Kidney capillary endothelial cell (primary cell): ENCODE measurements at regions not wholly inside any gene's neighbourhood (a gene's known extent, or its start where the extent isn't known, plus 50 kb on each side); places are given as distances from the start of the nearest gene placed in this dataset.
"Not testable (repeated sequence)": the region's sequence is repeated elsewhere in the genome, so short reads cannot be mapped to it uniquely, and the experiment has no call there.

Source experiments
- DNase-seq: peaks from one replicate; pipeline ENCODE4 v3.0.0-alpha.2; 2018; ENCODE audit warnings: low spot score

DNA sequence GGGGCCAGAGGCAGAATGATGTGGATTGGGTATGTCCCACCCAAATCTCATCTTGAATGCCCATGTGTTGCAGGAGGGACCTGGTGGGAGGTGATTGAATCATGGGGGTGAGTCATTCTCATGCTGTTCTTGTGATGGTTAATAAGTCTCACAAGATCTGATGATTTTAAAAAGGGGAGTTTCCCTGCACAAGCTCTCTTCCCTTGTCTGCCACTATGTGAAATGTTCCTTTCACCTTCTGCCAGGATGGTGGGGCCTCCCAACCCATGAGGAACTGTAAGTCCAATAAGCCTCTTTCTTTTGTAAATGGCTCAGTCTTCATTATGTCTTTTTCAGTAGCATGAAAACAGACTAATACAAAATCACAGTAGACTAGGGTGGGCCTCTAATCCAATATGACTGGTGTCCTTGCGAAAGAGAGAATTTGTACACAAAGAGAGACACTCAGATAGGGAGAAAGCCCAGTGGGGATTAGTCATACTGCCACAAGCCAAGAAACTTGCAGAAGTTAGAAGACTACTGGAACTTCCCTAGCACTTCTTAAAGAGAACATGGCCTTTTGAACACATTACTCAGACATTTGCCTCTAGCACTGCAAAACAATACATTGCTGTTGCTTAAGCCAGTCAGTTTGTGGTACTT, 68.4 kb downstream of the ANXA1 start:
- no peak for DNase-seq

DNA sequence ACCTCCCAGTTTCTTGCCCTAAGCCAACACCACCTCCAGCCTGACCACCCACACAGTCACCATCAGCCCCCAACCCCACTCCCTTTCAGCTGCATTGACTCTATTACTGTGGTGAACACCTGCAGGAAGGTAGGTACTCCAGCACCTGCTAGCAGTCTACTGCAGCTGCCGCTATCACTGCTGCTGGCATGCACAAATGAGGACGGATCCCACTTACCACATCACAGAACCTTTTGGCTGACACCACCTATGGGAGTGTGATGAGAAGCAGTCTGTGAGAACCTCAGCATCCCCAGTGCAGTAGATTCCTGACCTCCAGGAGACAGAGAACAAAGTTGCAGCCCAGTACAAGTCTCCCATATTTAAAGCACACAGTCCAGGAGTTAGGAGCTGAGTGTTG, 71.9 kb downstream of the ANXA1 start:
- no peak for DNase-seq

DNA sequence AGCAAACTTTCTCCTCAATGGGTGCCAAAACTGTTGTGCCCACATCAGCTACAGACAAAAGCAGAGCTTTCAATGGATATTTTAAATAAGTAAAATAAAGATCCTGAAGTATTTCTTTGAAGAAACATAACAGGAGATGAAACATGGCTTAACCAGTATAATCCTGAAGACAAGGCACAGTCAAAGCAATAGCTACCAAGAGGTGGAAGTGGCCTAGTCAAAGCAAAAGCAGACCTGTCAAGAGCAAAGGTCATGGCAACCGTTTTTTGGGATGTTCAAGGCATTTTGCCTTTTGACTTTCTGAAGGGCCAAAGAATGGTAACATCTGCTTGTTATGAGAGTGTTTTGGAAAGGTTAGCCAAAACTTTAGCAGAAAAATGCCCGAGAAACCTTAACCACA, 77.9 kb downstream of the ANXA1 start:
- no peak for DNase-seq

DNA sequence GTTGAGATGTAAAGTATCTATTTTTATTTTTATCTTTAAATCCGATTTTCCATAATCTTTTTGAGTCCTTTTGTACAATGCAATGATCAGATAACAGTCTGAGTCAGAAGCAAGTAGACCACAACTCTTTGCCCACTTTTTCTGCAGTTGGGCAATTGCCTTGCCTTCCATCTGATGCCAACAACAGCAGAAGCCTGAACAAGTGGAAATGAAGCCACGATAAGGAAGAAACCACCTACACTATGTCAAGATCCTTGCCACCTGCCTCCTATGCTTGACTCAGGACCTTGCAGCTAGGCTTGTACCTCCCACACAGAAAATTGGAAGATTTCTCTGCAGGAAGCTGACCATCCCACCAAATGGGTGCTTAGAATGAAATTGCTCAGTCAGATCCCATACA, 78.6 kb downstream of the ANXA1 start:
- no peak for DNase-seq

DNA sequence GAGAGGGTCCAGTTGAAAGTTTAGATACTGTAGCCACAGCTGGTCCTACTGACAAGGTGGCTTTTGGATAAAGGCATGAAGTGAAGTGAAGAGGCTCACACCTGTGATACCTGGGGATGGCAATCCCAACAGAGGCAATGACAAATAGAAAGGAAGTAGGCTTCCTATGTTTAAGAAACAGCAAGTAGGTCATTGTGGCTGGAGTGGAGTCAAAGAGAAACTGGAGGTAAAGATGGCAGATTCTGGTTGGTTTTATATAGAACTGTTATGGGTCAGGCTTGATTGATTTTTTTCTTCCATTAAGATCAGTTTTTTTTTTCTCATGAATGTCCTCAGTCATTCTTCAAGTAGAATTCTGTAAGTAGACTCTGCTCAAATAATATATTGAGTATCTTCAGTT, 79.5 kb downstream of the ANXA1 start:
- DNase-seq, result no peak

DNA sequence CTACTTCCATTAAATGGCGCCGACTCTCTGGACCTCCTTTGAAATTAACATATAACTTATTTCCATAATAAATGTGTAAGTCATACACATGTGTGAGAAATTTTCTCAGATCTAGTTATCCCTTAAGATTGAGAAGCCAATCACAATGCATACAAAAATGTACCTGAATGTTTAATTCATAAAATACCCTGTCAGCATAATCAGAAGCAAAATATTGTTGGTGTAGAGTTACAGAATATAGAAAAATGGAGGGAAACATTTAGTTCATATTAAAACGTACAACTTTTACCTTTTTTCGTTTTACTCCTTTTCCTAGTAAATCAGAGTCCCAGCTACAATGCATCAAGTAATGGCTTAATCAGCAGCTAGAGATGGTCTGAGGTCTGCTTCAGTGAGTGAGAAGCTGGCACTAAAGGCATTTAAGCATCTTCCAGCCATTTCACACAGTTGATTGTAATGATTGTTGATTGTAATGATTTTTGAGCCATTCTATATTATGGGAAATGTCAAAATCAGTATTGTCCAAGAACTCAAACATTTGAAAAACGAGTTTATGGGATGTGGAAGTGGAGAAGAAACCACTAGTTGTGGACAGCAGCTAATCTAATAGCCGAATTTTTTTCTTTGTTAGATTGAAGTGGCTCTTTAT, 81.8 kb downstream of the ANXA1 start:
- no peak for DNase-seq

DNA sequence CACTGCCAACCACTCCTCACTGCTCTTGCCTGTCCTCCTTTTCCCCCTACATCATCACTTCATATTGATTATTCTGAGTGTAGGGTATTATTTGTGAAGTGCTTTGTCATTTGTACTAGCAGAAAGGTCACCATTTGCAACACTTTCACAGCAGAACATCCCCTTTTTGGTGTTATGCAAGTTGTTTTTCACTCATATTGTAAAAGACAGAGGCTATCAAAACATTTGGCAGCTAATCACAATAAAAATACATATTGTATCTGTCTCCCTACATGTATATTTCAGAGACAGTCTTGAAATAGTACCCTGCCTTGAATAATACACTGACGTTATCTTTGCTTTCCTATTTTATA, 82.3 kb downstream of the ANXA1 start:
- no peak for DNase-seq

DNA sequence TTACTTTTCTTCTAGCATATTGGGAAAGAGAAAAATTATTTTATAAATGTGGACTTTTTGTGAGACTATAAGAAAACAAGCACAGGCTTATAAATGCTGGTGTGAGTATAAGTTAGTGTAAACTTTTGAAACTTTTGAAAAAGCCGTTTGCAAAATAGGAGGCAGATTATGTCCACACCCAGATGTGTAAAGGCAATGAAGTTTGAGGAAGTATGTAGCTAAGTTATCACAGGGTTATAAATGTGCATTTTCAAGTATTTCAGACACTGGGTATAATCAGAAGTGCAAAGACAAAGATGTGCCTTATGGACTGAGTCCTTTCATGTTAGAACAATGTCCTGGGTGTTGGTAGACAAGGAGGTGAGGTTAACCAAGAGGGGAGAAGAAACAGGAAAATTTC, 85.5 kb downstream of the ANXA1 start:
- DNase-seq, result no peak

DNA sequence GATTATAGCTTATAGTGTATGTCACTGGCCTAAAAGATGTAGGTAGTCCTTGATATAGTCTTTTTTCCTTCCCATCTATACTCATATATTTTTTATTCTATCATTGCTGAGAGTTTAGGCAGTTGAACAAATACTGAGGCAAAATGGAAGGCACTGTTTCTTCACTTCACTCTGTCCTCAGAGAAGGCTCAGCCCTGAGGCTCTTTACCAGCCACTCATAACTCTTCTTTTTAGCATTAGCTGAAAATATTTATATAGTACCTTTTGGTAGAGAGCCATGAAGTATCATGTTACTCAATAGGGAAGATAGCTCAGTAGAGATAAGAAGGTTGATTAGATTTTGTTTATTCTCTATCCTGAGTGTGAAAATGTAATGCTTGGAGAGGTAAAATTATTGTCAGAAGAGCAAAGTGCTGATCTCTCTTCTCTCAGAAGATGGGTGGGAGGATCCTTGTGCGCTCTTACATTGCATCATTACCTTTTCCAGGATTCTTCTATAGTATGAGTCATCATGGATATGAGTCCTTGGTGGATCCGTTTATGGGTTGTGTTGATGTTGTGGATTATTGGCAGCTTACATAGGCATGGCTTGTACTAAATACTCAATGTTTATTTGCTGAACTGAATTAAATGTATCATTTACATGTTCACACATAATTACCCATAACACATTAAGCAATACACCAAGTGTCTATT, 88.1 kb downstream of the ANXA1 start:
- DNase-seq, result no peak

DNA sequence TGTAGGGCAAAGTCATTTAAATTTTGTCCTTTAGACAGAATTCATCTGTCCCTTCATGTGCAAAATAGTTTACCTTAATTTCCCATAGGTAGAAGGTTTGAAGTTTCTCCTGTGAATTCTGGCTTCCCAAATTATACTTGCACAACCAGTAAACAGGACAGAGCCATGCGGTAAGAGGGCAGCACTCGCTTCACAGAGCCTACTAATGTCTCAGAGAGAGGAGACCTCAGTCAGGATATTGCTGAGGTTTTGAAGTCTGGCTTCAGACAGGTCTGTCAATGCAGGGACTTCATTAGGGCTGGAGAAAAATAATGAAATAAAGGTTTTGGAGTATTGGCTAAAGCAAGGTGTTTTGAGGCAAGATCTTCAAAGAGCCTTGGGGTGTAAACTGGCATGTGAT, 91.4 kb downstream of the ANXA1 start:
- DNase-seq, result no peak

DNA sequence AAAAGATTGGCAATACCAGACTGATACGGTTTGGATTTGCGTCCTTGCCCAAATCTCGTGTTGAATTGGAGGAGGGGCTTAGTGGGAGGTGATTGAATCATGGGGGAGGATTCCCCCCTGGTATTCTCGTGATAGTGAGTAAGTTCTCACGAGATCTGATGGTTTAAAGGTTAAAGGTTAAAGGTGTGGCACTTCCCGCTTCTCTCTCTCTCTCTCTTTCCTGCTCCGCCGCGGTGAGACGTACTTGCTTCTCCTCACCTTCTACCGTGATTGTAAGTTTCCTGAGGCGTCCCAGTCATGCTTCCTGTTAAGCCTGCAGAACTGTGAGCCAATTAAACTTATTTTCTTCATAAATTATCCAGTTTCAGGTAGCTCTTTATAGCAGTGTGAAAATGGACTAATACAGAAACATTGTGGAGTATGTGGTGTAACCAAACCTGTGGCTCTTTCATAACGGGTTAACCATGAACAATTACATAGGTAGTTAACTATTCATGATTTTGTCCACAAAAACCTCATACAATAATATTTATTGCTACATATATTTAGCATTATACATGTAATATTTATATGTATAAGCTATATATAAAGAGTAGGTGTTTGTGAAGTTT, 107.5 kb downstream of the ANXA1 start:
- DNase-seq, result no peak

DNA sequence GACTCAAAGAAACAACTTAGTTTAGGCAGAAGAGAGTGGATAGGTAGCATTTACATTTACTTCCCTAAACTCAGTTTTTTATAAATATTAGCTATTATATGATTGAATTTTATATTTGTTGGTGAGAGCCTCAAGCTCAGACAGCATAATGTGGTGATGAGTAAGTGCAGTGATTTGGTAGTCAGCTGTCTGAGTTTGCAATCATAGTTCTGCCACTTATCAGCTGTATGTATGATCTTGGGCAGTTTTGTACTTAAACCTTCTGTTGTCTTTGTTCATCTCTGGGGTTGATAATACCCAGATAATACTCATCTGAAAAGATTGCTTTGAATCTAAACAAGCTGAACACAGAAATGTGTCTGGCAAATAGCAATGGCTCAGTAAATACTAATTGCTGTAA, 108.8 kb downstream of the ANXA1 start:
- DNase-seq, result no peak

DNA sequence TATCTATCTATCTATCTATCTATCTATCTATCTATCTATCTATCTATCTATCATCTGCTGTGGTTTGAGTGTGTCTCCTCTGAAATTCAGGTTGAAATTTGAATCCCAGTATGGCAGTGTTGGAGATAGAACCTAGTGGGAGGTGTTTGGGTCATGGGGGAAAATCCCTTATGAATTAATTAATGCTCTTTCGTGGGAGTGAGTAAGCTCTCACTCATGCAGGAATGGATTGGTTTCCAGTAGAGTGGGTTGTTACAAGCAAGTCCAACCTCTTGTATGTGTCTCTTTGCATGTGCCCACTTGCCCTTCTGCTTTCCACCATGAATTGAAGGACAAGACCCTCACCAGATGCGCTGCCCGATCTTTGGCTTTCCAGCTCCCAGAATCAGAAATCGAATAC, 113.0 kb downstream of the ANXA1 start:
- DNase-seq, result no peak

DNA sequence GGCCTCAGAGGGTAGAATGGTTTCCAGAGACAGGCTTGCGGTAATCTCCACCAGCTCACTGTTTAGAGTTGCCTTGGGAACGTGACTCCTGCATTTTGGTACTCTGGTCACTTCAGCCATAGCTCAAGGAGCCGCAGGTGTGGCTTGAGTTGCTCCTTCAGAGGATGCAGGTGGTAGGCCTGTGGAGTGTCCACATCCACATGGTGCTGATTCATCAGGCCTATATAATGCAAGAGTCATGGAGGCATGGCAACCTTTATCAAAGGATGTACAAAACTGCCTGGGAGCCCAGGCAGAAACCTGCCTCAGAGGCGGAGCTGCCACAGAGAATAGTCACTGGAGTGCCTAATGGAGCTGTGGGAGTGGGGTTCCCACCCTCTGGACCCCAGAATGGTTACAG, 114.2 kb downstream of the ANXA1 start:
- DNase-seq, result no peak

DNA sequence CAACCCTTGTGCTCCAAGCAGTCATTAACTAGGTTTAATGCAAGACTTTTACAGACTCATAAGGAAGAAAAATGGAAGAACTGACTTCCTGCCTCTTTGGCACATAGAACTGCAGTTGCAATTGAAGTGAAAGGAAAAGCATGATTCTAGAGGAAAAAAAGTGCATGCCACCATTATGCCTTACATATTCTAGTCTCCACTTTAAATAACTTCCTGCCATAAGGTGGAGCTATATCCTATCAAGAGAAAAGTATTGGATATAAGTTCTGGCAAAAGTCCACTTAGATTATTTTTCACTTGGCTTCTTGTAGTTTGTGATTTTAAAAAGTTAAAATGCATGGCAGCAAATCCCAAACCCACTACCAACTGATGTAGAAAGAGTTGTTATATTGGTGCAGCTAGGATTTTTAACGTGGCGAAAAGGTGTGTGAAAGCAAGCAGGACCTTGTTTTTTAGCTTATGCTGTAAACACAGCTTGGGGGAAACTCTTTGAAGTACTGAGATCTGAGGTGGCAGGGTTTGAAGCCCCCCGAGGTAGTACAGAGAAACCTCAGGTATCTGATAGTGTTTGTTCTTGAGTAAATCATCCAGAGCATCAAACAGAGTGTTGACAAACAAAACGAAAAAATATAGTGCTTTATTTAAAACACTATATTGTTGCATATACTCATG, 117.9 kb downstream of the ANXA1 start:
- DNase-seq, result no peak

DNA sequence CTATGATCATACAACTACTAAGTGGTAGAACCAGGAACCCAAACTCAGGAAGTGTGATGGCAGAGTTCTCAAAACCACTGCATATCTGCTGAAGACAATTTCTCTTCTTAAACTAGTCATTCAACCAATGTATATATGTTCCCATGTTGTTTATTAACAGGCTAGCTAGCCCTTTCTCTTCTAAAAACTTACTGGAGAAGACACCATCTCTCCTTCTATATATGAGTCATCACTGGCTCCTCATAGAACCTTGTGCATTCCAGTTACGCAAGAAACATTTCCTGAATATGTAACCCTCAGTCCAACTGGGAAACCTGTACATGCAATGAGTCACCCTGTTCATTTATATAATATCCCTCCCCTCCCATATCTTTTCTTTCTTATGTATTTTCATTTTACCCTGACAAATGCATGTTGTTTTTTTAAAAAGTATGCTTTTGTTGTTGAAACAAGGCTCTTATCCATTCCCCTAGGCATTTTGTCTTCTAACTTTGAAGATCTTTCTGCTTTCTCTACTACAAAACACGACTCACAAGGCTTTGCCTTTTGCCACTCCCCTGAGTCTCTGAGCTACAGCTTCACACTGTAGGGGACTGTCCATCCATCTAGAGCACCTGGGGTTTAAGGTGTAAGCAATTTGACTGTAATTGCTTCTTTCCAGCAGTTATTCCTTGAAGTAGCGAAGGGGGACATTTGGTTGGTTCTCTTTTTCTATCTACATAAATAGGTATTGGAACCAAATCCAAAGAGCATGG, 119.5 kb downstream of the ANXA1 start:
- DNase-seq, result peak; percentile 16

DNA sequence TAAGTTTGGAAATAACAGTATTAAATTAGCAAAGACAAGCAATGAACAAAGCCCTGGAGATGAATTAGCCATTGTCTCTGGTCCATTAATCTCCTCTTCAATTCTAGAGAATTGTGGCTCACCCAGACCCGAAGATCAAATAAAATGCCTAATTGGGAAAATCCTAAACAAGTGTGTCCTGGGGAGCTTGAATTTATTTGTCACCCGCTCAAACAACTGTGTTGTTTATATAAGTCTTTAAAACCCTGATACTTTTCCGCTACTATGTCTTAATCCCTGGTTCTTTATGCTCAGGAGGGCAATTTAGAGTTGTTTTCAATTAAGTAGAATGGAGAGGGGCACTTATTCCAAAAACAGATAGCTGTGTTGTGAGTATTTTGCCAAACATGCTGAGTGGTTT, 128.4 kb downstream of the ANXA1 start:
- DNase-seq, result no peak

DNA sequence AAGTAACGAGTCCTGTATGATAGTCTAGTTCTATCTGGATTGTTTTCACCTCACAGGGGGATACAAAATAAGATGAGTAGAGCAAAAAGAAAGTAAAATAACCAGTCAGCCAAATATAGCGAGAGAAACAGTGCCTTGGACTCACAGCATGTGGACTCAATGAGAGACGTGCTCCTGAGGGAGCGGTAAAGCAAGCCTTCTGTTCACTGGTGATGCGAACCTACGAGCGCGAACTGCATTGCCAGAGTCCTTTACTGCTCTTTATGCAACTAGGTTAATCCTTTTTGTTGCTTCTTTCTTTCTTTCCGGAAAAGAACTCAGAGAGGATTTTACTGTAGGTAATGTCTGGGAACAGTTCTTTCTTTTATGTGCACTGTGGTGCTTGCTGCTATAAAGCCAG, 132.7 kb downstream of the ANXA1 start:
- no peak for DNase-seq

DNA sequence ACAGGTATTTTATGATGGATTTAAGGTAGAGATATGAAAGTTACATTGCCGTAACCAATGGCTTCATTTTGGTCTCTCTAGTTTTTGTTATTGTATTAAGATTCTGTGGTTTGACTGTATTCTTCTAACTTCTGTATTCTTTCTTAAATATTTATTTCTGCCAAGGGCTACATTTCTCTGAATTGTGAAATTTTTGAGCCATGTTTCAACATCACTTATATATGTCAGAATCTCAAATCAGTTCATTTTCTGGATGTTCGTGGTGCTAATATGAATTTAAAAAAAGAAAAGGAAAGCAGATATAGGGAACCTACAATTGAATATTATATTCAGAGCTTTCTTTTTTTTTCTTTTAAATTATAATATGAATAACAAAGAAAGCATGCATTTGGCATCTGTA, 142.7 kb downstream of the ANXA1 start:
- DNase-seq, result no peak

DNA sequence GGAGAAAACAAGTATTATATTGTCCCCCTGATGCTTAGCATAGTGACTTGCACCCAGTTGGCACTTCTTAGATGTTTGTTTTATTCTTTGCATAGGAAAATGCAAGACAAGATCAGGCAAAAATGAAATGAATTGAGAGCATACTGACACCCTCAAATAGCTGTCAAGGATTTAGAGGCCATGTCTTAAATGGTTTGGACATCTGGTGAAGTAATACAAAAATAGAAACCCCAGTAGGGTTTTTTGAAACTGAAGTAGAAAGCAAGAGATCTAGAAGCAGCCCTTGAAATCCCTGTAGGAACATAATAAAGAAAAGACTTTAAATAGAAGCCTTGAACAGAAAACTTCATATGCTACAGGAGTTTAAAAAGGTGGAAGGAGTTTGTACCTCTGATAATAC, 174.3 kb downstream of the ANXA1 start:
- no peak for DNase-seq

DNA sequence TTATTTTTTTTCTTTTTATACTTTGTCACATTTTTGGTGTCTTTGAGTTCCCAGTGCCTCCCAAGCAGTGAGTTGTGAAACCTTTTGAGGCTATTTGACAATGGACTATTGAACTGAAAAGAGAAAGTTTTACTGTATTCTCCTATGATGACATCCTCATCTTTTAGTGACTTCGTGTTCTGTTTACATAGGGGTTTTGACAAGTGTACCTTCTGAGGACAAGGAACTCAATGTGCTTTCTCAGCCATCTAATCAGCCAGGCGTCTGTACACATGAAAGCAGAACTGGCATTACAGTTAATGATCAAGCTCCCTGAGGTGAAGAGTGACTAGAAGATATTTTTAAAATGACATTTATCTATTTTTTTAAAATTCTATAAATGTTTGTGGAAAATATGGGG, 175.5 kb downstream of the ANXA1 start:
- DNase-seq, result no peak

DNA sequence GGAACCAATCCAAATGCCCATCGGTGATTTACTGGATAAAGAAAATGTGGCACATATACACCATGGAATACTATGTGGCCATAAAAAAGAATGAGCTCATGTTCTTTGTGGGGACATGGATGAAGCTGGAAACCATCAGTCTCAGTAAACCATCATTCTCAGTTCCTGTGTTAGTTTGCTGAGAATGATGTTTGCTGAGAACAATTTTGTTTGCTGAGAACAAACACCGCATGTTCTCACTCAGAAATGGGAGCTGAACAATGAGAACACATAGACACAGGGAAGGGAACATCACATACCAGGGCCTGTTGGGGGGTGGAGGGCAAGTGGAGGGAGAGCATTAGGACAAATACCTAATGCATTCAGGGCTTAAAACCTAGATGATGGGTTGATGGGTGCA, 185.5 kb downstream of the ANXA1 start:
- DNase-seq, result not testable (repeated sequence)
